Caco-2 (cell line): ENCODE measurements at regions not wholly inside any gene's neighbourhood (a gene's known extent, or its start where the extent isn't known, plus 50 kb on each side); places are given as distances from the start of the nearest gene placed in this dataset.

Experiments used
- BruUV-seq: library from RNA; stranded (reverse); fragments of 400-500 nt; replicated peaks from 2 replicates; lab custom pipeline; 2021; lab: Mats Ljungman, UMichigan
- CTCF ChIA-PET: fragments of 300-600 bp; sonication (Branson Sonifier 250); formaldehyde crosslinking; loops from one replicate; lab custom pipeline; 2022; ENCODE audit warnings: antibody characterized with exemption; lab: Charles Lee
- POLR2A ChIA-PET: fragments of 300-600 bp; sonication (Branson Sonifier 250); formaldehyde crosslinking; loops from one replicate; lab custom pipeline; 2022; ENCODE audit warnings: antibody characterized with exemption; lab: Charles Lee
- DNase-seq, 2 experiments: peaks; one replicate each; pipeline versions ENCODE4 v3.0.0 to v3.0.0-alpha.2; 2020 to 2022
- H3K27me3 ChIP-seq: replicated peaks from 2 replicates; pipeline ENCODE4 v1.6.0; 2011; ENCODE audit warnings: low read length; ENCODE audit not compliant: control insufficient read depth, insufficient read depth
- H3K36me3 ChIP-seq: 2 replicates; pipeline ENCODE4 v1.5.1; 2011; ENCODE audit warnings: low read length; ENCODE audit not compliant: control insufficient read depth, insufficient read depth
- H3K4me1 ChIP-seq: fragments of 250-450 bp; sonication (Bioruptor Pico); 2 replicates; pipeline ENCODE4 v1.5.1; 2020; ENCODE audit warnings: mild to moderate bottlenecking
- H3K4me3 ChIP-seq: 2 replicates; pipeline ENCODE4 v1.5.1; 2011; ENCODE audit warnings: low read depth, mild to moderate bottlenecking, control low read depth, low read length
- H3K9me3 ChIP-seq: fragments of 250-450 bp; sonication (Bioruptor Pico); 2 replicates; pipeline ENCODE4 v1.5.1; 2020; ENCODE audit warnings: mild to moderate bottlenecking, moderate library complexity
- H3K27ac Mint-ChIP-seq: one replicate; pipeline ENCODE4 v1.8.0; 2022; ENCODE audit warnings: mixed read lengths; ENCODE audit not compliant: unreplicated experiment
- H3K27me3 Mint-ChIP-seq: one replicate; pipeline ENCODE4 v1.8.0; 2022; ENCODE audit warnings: mixed read lengths; ENCODE audit not compliant: insufficient read depth, unreplicated experiment
- H3K36me3 Mint-ChIP-seq: one replicate; pipeline ENCODE4 v1.8.0; 2022; ENCODE audit warnings: mild to moderate bottlenecking, mixed read lengths; ENCODE audit not compliant: insufficient read depth, unreplicated experiment
- H3K4me1 Mint-ChIP-seq: one replicate; pipeline ENCODE4 v1.8.0; 2022; ENCODE audit warnings: low read depth, mixed read lengths; ENCODE audit not compliant: unreplicated experiment
- H3K4me3 Mint-ChIP-seq: one replicate; pipeline ENCODE4 v1.8.0; 2022; ENCODE audit warnings: mild to moderate bottlenecking, moderate library complexity, mixed read lengths; ENCODE audit not compliant: unreplicated experiment
- H3K9me3 Mint-ChIP-seq: one replicate; pipeline ENCODE4 v1.8.0; 2022; ENCODE audit warnings: mixed read lengths; ENCODE audit not compliant: unreplicated experiment
- intact Hi-C: fragments of 100-400 bp; cut with micrococcal nuclease; formaldehyde crosslinking; loops from one replicate; pipeline ENCODE4 v1.10.0; 2022; ENCODE audit not compliant: unreplicated experiment
- TF ChIP-seq, protein P1 (sequence below), 2 experiments: fragments of 200-600 bp in 1 of 2; IDR thresholded peaks; 1 replicate in 1 of 2; 2 replicates in 1 of 2; pipeline versions ENCODE4 v1.5.1 to v1.8.0; 2011 to 2022; ENCODE audit warnings: antibody characterized with exemption in 1 of 2, control low read depth in 1 of 2, inconsistent platforms in 1 of 2, low read depth in 1 of 2, low read length in 1 of 2, mild to moderate bottlenecking in 1 of 2, moderate library complexity in 1 of 2; ENCODE audit not compliant: insufficient read depth in 1 of 2, severe bottlenecking in 1 of 2, unreplicated experiment in 1 of 2

DNA sequence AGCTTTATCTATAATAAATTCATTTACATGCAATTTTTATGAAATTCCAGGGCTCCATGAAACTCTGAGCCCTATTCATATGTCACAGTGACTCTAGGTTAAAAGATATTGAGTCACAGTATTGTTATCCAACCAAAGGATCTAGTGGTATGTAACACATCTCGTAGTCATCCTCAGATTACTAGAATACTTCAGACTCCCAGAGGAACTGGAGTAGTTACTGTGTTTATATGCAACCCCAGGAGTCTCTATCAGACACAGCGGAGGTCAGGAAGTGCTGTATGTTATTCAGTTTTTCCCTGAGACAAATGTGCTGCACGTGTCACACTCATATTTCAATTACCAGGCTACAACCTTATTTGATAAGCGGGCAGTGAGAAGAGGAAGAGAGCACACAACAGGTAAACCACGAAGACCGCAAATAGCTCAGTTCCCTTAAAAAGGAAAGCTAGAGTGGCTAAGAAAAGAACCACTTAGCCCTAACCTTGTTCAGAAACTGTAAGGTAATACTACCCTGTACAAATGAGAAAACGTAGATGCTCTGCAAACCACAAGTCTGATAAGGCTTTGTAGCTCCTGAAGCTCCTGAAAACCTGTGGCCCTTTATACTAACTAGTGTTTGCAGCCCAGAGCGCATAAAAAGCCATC lies 114.0 kb upstream of the CNTNAP2 start:
- Mint-ChIP-seq H3K4me1 (no peaks in the 10 kb centered on the region), H3K36me3 (no peaks in the 10 kb centered on the region), H3K9me3 (no peaks in the 10 kb centered on the region), H3K27me3 (peaks cover 3% of the 10 kb centered on the region), H3K4me3 (no peak overlapping the region), H3K27ac (no peak overlapping the region)
- DNase-seq, result no peak
- Histone ChIP-seq H3K4me1 (no peaks in the 10 kb centered on the region), H3K4me3 (no peak overlapping the region), H3K27me3 (no peaks in the 10 kb centered on the region), H3K9me3 (no peaks in the 10 kb centered on the region), H3K36me3 (no peaks in the 10 kb centered on the region)
- BruUV-seq, result no TSS peak
- intact Hi-C loops, result no loop called here
- POLR2A ChIA-PET, result no interaction called here
- CTCF ChIA-PET, result no interaction called here
- TF ChIP-seq, protein P1, sequence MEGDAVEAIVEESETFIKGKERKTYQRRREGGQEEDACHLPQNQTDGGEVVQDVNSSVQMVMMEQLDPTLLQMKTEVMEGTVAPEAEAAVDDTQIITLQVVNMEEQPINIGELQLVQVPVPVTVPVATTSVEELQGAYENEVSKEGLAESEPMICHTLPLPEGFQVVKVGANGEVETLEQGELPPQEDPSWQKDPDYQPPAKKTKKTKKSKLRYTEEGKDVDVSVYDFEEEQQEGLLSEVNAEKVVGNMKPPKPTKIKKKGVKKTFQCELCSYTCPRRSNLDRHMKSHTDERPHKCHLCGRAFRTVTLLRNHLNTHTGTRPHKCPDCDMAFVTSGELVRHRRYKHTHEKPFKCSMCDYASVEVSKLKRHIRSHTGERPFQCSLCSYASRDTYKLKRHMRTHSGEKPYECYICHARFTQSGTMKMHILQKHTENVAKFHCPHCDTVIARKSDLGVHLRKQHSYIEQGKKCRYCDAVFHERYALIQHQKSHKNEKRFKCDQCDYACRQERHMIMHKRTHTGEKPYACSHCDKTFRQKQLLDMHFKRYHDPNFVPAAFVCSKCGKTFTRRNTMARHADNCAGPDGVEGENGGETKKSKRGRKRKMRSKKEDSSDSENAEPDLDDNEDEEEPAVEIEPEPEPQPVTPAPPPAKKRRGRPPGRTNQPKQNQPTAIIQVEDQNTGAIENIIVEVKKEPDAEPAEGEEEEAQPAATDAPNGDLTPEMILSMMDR (IDR thresholded peaks at IDR 0.05; ENCODE audit: insufficient read depth in 1 of 2, low read depth in 1 of 2, low read length in 1 of 2, severe bottlenecking in 1 of 2, unreplicated experiment in 1 of 2), result no peak

DNA sequence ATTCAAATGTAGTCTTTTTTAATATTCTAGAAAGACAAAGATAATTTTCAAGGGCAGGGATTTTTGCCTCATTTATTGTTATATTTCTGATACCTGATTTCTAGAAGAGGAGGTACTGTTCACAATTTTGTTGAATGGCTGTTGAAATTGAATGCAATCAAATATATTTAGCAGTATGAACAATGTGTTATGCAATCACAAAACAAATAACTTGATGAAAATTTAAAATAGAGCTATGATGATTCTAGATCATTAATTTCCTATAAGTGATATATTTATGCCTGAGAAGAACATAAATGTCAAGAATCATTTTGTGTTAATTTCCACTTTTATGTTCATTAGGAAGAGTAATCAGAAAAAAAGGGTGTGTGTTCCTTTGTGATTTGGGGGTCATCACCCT lies 114.6 kb upstream of the CNTNAP2 start:
- Histone ChIP-seq H3K9me3 (no peaks in the 10 kb centered on the region), H3K27me3 (no peaks in the 10 kb centered on the region), H3K4me3 (no peak overlapping the region), H3K36me3 (no peaks in the 10 kb centered on the region), H3K4me1 (no peaks in the 10 kb centered on the region)
- POLR2A ChIA-PET, result no interaction called here
- CTCF ChIA-PET, result no interaction called here
- peaks cover 3% of the 10 kb centered on the region for H3K27me3 Mint-ChIP-seq
- BruUV-seq, result no TSS peak
- TF ChIP-seq, protein P1 (IDR thresholded peaks at IDR 0.05; ENCODE audit: insufficient read depth in 1 of 2, low read depth in 1 of 2, low read length in 1 of 2, severe bottlenecking in 1 of 2, unreplicated experiment in 1 of 2), result no peak
- H3K36me3 Mint-ChIP-seq, result no peaks in the 10 kb centered on the region
- no peaks in the 10 kb centered on the region for H3K4me1 Mint-ChIP-seq
- intact Hi-C loops, result no loop called here
- H3K27ac Mint-ChIP-seq, result no peak overlapping the region
- H3K4me3 Mint-ChIP-seq, result no peak overlapping the region
- no peaks in the 10 kb centered on the region for H3K9me3 Mint-ChIP-seq
- no peak for DNase-seq

DNA sequence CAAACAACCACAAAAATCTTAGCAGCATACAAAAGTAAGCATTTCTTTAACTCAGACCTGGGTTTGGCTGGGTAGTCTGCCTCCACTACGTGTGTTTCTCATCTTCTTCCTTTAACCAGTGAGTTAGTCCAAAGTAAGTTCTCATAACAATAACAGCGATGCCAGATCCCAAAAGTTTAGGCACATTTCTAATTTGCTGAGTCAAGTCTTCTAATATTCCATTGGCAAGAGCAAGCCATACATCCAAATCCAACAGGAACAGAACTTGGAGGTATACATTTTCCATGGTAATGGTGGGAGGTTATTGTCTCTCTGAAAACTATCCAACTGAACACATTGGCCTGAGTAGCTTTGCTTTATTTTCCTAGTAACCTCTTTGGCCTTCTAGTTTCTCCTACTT lies 115.7 kb upstream of the CNTNAP2 start:
- intact Hi-C loops, result no loop called here
- Mint-ChIP-seq H3K36me3 (no peaks in the 10 kb centered on the region), H3K4me1 (no peaks in the 10 kb centered on the region), H3K27ac (no peak overlapping the region), H3K9me3 (no peaks in the 10 kb centered on the region), H3K4me3 (no peak overlapping the region), H3K27me3 (peaks cover 3% of the 10 kb centered on the region)
- no peak for DNase-seq
- ChIA-PET POLR2A (no interaction called here), CTCF (no interaction called here)
- H3K4me3 ChIP-seq, result no peak overlapping the region
- no peaks in the 10 kb centered on the region for H3K4me1 ChIP-seq
- no peaks in the 10 kb centered on the region for H3K9me3 ChIP-seq
- TF ChIP-seq, protein P1 (IDR thresholded peaks at IDR 0.05; ENCODE audit: insufficient read depth in 1 of 2, low read depth in 1 of 2, low read length in 1 of 2, severe bottlenecking in 1 of 2, unreplicated experiment in 1 of 2), result no peak
- no peaks in the 10 kb centered on the region for H3K36me3 ChIP-seq
- no TSS peak for BruUV-seq
- no peaks in the 10 kb centered on the region for H3K27me3 ChIP-seq
